ENCODE measurements at regions not wholly inside any gene's neighbourhood (a gene's known extent, or its start where the extent isn't known, plus 50 kb on each side); places are given as distances from the start of the nearest gene placed in this dataset.

DNA sequence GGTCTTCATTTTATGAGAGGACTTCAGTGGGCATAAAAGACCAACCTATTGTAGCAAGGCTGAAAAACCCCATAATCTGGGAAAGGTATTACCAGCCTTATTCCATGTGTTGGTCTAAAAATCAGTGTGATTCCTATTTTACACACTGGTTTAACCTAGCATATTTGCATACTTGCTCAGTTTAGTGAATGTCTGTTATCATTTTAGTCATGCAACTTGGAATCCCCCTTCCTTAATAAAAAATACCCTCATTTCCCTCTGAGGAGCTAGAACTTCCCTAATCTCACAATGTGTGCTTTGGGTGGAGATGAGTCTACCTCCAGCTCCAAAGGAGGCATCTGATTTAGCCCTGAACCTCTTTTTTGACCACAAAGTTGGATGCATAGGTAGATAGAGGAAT is 312.8 kb upstream of the SORCS1 start:
- H3K4me1 ChIP-seq (ENCODE audit: control insufficient read depth in 2 of 3, insufficient read depth in 2 of 3, low read depth in 1 of 3, low read length in 3 of 3): no peaks in the 10 kb centered on the region
- H3K36me3 ChIP-seq (ENCODE audit: control insufficient read depth in 2 of 3, insufficient read depth in 3 of 3, low read length in 3 of 3): no peaks in the 10 kb centered on the region
- no peak for TF ChIP-seq CTCF (IDR thresholded peaks at IDR 0.05; ENCODE audit: borderline replicate concordance, extremely low read depth, insufficient read depth)
- no peak overlapping the region for H3K4me3 ChIP-seq (ENCODE audit: low read length in 3 of 3)
- DNase-seq (no peak), FAIRE-seq (no peak)
- no peaks in the 10 kb centered on the region for H3K27me3 ChIP-seq (ENCODE audit: control insufficient read depth, insufficient read depth, low read length)
- H3K27ac ChIP-seq (ENCODE audit: low read depth in 2 of 2, low read length in 2 of 2): no peak overlapping the region
- no peaks in the 10 kb centered on the region for H3K9me3 ChIP-seq (ENCODE audit: control insufficient read depth in 2 of 3, insufficient read depth in 1 of 3, low read length in 3 of 3)
- intact Hi-C loops (cut with DNase I): no loop called here
- no peak overlapping the region for H3K9ac ChIP-seq (ENCODE audit: low read length in 3 of 3)

GRCh38 chr10:107476408-107476807 is 311.9 kb upstream of the SORCS1 start:
- DNase-seq (no peak), FAIRE-seq (no peak)
- TF ChIP-seq CTCF (IDR thresholded peaks at IDR 0.05; ENCODE audit: borderline replicate concordance, extremely low read depth, insufficient read depth): no peak
- no peaks in the 10 kb centered on the region for H3K36me3 ChIP-seq (ENCODE audit: control insufficient read depth in 2 of 3, insufficient read depth in 3 of 3, low read length in 3 of 3)
- no peaks in the 10 kb centered on the region for H3K9me3 ChIP-seq (ENCODE audit: control insufficient read depth in 2 of 3, insufficient read depth in 1 of 3, low read length in 3 of 3)
- no peak overlapping the region for H3K4me3 ChIP-seq (ENCODE audit: low read length in 3 of 3)
- no peaks in the 10 kb centered on the region for H3K27me3 ChIP-seq (ENCODE audit: control insufficient read depth, insufficient read depth, low read length)
- H3K27ac ChIP-seq (ENCODE audit: low read depth in 2 of 2, low read length in 2 of 2): no peak overlapping the region
- no peaks in the 10 kb centered on the region for H3K4me1 ChIP-seq (ENCODE audit: control insufficient read depth in 2 of 3, insufficient read depth in 2 of 3, low read depth in 1 of 3, low read length in 3 of 3)
- no peak overlapping the region for H3K9ac ChIP-seq (ENCODE audit: low read length in 3 of 3)
- intact Hi-C loops (cut with DNase I): no loop called here

- no peaks in the 10 kb centered on the region for H3K27me3 ChIP-seq (ENCODE audit: control insufficient read depth, insufficient read depth, low read length)
- intact Hi-C loops (cut with DNase I): no loop called here
- FAIRE-seq: no peak
Measured at GRCh38 chr10:107474650-107475049, 310.1 kb upstream of the SORCS1 start.

More at GRCh38 chr10:107474650-107475049, 310.1 kb upstream of the SORCS1 start:
- DNase-seq: no peak
- Histone ChIP-seq H3K9me3 (ENCODE audit: control insufficient read depth in 2 of 3, insufficient read depth in 1 of 3, low read length in 3 of 3) (no peaks in the 10 kb centered on the region), H3K9ac (ENCODE audit: low read length in 3 of 3) (no peak overlapping the region), H3K27ac (ENCODE audit: low read depth in 2 of 2, low read length in 2 of 2) (no peak overlapping the region), H3K4me1 (ENCODE audit: control insufficient read depth in 2 of 3, insufficient read depth in 2 of 3, low read depth in 1 of 3, low read length in 3 of 3) (no peaks in the 10 kb centered on the region), H3K4me3 (ENCODE audit: low read length in 3 of 3) (no peak overlapping the region), H3K36me3 (ENCODE audit: control insufficient read depth in 2 of 3, insufficient read depth in 3 of 3, low read length in 3 of 3) (no peaks in the 10 kb centered on the region)
- no peak for TF ChIP-seq CTCF (IDR thresholded peaks at IDR 0.05; ENCODE audit: borderline replicate concordance, extremely low read depth, insufficient read depth)

Measured in kidney (tissue), 13 donors.